ENCODE measurements at regions not wholly inside any gene's neighbourhood (a gene's known extent, or its start where the extent isn't known, plus 50 kb on each side); places are given as distances from the start of the nearest gene placed in this dataset.

GRCh38 chr2:144718376-144718775 lies 198.5 kb upstream of the ZEB2 start:
- TF ChIP-seq CTCF (IDR thresholded peaks at IDR 0.05) (no peak), POLR2A (IDR thresholded peaks at IDR 0.05) (no peak)

Data from uterus (tissue), 2 donors.